ENCODE measurements at regions not wholly inside any gene's neighbourhood (a gene's known extent, or its start where the extent isn't known, plus 50 kb on each side); places are given as distances from the start of the nearest gene placed in this dataset.

- no peak for DNase-seq (ENCODE audit: low spot score)
- TF ChIP-seq CTCF (IDR thresholded peaks at IDR 0.05; ENCODE audit: borderline replicate concordance, control extremely low read depth, extremely low read depth, insufficient read depth, missing control alignments) = no peak
- in situ Hi-C loops (cut with MboI; ENCODE audit: low sequenced_read_pairs, unreplicated experiment) = no loop called here
Observed at GRCh38 chr14:98242903-98243302, 1029.1 kb downstream of the BCL11B start.

GRCh38 chr14:98243332-98243731, 1028.7 kb downstream of the BCL11B start:
- in situ Hi-C loops (cut with MboI; ENCODE audit: low sequenced_read_pairs, unreplicated experiment) = no loop called here
- no peak for DNase-seq (ENCODE audit: low spot score)
- no peak for TF ChIP-seq CTCF (IDR thresholded peaks at IDR 0.05; ENCODE audit: borderline replicate concordance, control extremely low read depth, extremely low read depth, insufficient read depth, missing control alignments)

GRCh38 chr14:98244162-98244948, 1027.6 kb downstream of the BCL11B start:
- in situ Hi-C loops (cut with MboI; ENCODE audit: low sequenced_read_pairs, unreplicated experiment) = no loop called here
- DNase-seq (ENCODE audit: low spot score) = no peak
- no peak for TF ChIP-seq CTCF (IDR thresholded peaks at IDR 0.05; ENCODE audit: borderline replicate concordance, control extremely low read depth, extremely low read depth, insufficient read depth, missing control alignments)

GRCh38 chr14:98244966-98245569, 1026.9 kb downstream of the BCL11B start:
- in situ Hi-C loops (cut with MboI; ENCODE audit: low sequenced_read_pairs, unreplicated experiment) = no loop called here

GRCh38 chr14:98249057-98249456, 1022.9 kb downstream of the BCL11B start:
- TF ChIP-seq CTCF (IDR thresholded peaks at IDR 0.05; ENCODE audit: borderline replicate concordance, control extremely low read depth, extremely low read depth, insufficient read depth, missing control alignments) = no peak
- DNase-seq (ENCODE audit: low spot score) = no peak
- in situ Hi-C loops (cut with MboI; ENCODE audit: low sequenced_read_pairs, unreplicated experiment) = no loop called here

More at GRCh38 chr14:98244966-98245569, 1026.9 kb downstream of the BCL11B start:
- no peak for DNase-seq (ENCODE audit: low spot score)
- no peak for TF ChIP-seq CTCF (IDR thresholded peaks at IDR 0.05; ENCODE audit: borderline replicate concordance, control extremely low read depth, extremely low read depth, insufficient read depth, missing control alignments)

GRCh38 chr14:98249476-98249875, 1022.5 kb downstream of the BCL11B start:
- in situ Hi-C loops (cut with MboI; ENCODE audit: low sequenced_read_pairs, unreplicated experiment) = no loop called here
- DNase-seq (ENCODE audit: low spot score) = no peak
- TF ChIP-seq CTCF (IDR thresholded peaks at IDR 0.05; ENCODE audit: borderline replicate concordance, control extremely low read depth, extremely low read depth, insufficient read depth, missing control alignments) = no peak
